GM10248 (cell line): ENCODE measurements at regions not wholly inside any gene's neighbourhood (a gene's known extent, or its start where the extent isn't known, plus 50 kb on each side); places are given as distances from the start of the nearest gene placed in this dataset.

ENCODE experiments used
- CTCF ChIA-PET: fragments of 300-600 bp; sonication (Branson Sonifier 250); formaldehyde crosslinking; extraction: SDS; loops from one replicate; lab custom pipeline; 2021; ENCODE audit warnings: antibody characterized with exemption; lab: Yijun Ruan, JAX
- POLR2A ChIA-PET: fragments of 350-650 bp; sonication (Branson Sonifier 250); formaldehyde crosslinking; extraction: SDS; loops from one replicate; lab custom pipeline; 2020; ENCODE audit warnings: antibody characterized with exemption; lab: Yijun Ruan, JAX
- DNase-seq: peaks from one replicate; pipeline ENCODE4 v3.0.0; 2012; ENCODE audit errors: extremely low spot score
- TF ChIP-seq, protein P1 (sequence below): IDR thresholded peaks from 2 replicates; pipeline ENCODE4 v1.5.1; 2012; ENCODE audit warnings: mild to moderate bottlenecking, low read depth; ENCODE audit errors: extremely low read depth, missing control alignments, control extremely low read depth

- CTCF ChIA-PET, result interaction anchor here (1.8 kb wide), 1 partner anchor 66 kb away, joined by 3 read pairs; no protein-coding TSS in a partner anchor
- no peak for DNase-seq
- TF ChIP-seq, protein P1, sequence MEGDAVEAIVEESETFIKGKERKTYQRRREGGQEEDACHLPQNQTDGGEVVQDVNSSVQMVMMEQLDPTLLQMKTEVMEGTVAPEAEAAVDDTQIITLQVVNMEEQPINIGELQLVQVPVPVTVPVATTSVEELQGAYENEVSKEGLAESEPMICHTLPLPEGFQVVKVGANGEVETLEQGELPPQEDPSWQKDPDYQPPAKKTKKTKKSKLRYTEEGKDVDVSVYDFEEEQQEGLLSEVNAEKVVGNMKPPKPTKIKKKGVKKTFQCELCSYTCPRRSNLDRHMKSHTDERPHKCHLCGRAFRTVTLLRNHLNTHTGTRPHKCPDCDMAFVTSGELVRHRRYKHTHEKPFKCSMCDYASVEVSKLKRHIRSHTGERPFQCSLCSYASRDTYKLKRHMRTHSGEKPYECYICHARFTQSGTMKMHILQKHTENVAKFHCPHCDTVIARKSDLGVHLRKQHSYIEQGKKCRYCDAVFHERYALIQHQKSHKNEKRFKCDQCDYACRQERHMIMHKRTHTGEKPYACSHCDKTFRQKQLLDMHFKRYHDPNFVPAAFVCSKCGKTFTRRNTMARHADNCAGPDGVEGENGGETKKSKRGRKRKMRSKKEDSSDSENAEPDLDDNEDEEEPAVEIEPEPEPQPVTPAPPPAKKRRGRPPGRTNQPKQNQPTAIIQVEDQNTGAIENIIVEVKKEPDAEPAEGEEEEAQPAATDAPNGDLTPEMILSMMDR, result no peak
- POLR2A ChIA-PET, result no interaction called here
Observed at GRCh38 chr2:240301256-240301795, 134.1 kb upstream of the GPC1 start.

DNA sequence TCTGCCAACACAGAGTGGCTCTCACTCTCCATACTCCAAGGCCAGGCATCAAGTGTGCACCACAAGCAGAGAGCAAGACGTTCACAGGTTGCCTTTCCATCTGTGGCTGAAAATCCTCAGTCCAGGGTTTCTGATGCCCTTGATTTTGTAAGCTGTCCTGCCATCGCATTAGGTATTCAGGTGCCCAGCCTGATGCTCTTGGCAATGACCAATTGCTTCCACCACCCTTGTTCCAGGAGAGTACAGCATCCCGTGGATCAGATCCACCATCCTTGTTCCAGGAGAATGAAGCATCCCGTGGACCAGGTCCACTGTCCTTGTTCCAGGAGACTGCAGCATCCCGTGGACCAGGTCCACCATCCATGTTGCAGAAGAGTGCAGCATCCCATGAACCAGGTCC, 133.4 kb upstream of the GPC1 start:
- ChIA-PET CTCF (interaction anchor here (1.8 kb wide), 1 partner anchor 66 kb away, joined by 3 read pairs; no protein-coding TSS in a partner anchor), POLR2A (no interaction called here)
- TF ChIP-seq, protein P1, result no peak
- DNase-seq, result no peak

GRCh38 chr2:240302933-240303595, 132.4 kb upstream of the GPC1 start:
- CTCF ChIA-PET, result no interaction called here
- DNase-seq, result no peak
- TF ChIP-seq, protein P1, result no peak
- POLR2A ChIA-PET, result no interaction called here

DNA sequence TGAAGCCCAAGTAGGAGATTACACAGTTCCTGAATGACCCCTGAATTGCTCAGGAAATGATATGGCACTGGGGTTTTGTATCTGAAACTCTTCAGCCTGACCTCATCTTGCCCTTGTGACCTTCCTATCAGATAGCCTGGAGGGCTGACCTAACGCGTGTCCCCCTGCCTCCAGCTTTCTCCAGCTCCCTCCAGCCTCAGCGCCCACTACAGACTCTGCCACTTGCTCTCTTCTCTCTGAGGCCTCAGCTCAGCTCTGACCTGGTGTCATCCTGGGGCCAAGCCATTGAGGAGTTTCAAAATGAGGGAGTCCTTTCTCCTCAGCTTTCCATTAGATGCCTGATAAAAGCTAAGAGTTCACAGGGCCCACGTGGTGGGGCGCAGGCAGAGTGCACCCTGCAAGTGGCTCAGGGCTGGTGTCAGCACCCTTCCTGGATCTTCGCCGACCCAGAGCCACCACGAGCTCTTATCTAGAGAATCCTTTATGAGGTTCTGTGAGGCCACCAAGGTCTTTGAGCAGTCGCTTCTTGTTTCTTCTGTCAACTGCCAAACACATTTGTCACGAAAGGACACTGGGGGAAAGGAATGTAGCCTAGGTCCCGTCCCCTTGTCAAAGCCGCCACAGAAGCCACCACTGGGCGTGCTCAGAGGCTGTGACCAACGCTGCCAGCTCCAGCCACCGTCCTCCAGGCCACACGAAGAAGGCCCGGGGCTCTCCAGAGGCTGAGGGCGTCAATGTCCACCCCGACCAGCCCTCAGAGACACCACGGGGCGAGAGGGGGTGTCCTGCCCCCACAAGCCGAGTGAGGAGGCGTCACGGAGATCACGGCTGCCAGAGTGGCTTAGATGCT, 131.3 kb upstream of the GPC1 start:
- TF ChIP-seq, protein P1, result no peak
- no peak for DNase-seq
- ChIA-PET POLR2A (no interaction called here), CTCF (no interaction called here)

GRCh38 chr2:240304746-240305161, 130.7 kb upstream of the GPC1 start:
- no peak for DNase-seq
- POLR2A ChIA-PET, result no interaction called here
- CTCF ChIA-PET, result no interaction called here
- TF ChIP-seq, protein P1, result no peak

GRCh38 chr2:240305369-240305962, 130.0 kb upstream of the GPC1 start:
- TF ChIP-seq, protein P1, result no peak
- ChIA-PET POLR2A (no interaction called here), CTCF (no interaction called here)
- DNase-seq, result no peak
